ENCODE measurements at regions not wholly inside any gene's neighbourhood (a gene's known extent, or its start where the extent isn't known, plus 50 kb on each side); places are given as distances from the start of the nearest gene placed in this dataset.

DNA sequence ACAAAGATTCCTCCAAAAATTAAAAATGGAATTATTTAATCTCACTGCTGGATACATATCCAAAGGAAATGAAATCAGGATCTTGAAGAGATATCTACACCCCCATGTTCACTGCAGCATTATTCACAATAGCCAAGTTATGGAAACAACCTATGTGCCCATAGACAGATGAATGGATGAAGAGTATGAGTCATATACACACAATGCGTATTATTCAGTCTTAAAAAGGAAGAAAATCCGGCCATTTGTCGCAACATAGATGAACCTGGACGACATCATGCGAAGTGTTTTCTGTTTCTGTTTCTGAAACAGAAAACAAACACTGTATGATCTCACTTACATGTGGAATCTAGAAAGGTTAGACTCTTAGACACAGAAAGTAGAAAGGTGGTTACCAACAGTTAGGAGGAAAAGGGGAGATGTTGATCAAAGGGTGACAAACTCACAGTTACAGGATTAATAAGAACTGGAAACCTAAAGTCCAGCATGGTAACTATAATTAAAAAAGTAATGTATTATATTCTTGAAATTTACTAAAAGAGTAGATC lies 87.8 kb upstream of the ERBB4 start:
- no peak for TF ChIP-seq POLR2A (IDR thresholded peaks at IDR 0.05)
- TF ChIP-seq, protein P1, sequence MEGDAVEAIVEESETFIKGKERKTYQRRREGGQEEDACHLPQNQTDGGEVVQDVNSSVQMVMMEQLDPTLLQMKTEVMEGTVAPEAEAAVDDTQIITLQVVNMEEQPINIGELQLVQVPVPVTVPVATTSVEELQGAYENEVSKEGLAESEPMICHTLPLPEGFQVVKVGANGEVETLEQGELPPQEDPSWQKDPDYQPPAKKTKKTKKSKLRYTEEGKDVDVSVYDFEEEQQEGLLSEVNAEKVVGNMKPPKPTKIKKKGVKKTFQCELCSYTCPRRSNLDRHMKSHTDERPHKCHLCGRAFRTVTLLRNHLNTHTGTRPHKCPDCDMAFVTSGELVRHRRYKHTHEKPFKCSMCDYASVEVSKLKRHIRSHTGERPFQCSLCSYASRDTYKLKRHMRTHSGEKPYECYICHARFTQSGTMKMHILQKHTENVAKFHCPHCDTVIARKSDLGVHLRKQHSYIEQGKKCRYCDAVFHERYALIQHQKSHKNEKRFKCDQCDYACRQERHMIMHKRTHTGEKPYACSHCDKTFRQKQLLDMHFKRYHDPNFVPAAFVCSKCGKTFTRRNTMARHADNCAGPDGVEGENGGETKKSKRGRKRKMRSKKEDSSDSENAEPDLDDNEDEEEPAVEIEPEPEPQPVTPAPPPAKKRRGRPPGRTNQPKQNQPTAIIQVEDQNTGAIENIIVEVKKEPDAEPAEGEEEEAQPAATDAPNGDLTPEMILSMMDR (IDR thresholded peaks at IDR 0.05), result no peak

All from prostate gland (tissue), 2 donors.